Muscle layer of colon (tissue), 2 donors: ENCODE measurements at regions not wholly inside any gene's neighbourhood (a gene's known extent, or its start where the extent isn't known, plus 50 kb on each side); places are given as distances from the start of the nearest gene placed in this dataset.

Experiments
- H3K27ac ChIP-seq: one replicate; pipeline ENCODE4 v1.7.0; 2013; ENCODE audit warnings: low read depth, mild to moderate bottlenecking, low read length, moderate library complexity
- H3K27me3 ChIP-seq, 2 donors: one replicate each; pipeline ENCODE4 v1.7.0; 2013; ENCODE audit warnings: low read length in 2 of 2, mild to moderate bottlenecking in 2 of 2; ENCODE audit not compliant: insufficient read depth in 2 of 2, control insufficient read depth in 1 of 2
- H3K36me3 ChIP-seq: one replicate; pipeline ENCODE4 v1.7.0; 2013; ENCODE audit warnings: mild to moderate bottlenecking, low read length; ENCODE audit not compliant: insufficient read depth
- H3K4me1 ChIP-seq: one replicate; pipeline ENCODE4 v1.7.0; 2013; ENCODE audit warnings: mild to moderate bottlenecking, low read length; ENCODE audit not compliant: insufficient read depth
- H3K4me3 ChIP-seq, 2 donors: one replicate each; pipeline ENCODE4 v1.7.0; 2013; ENCODE audit warnings: low read length in 2 of 2, low read depth in 1 of 2, mild to moderate bottlenecking in 1 of 2, moderate library complexity in 1 of 2
- H3K9ac ChIP-seq: one replicate; pipeline ENCODE4 v1.7.0; 2013; ENCODE audit warnings: low read length
- H3K9me3 ChIP-seq: one replicate; pipeline ENCODE4 v1.7.0; 2013; ENCODE audit warnings: mild to moderate bottlenecking, low read length
- donor health status: abdominal sarcoma.
- donor health status: Adenocarcinoma of cecum.

GRCh38 chr1:182144646-182145030, 83.1 kb upstream of the ZNF648 start:
- Histone ChIP-seq H3K27ac (peak overlapping the region; percentile 76), H3K4me3 (no peak overlapping the region), H3K36me3 (no peaks in the 10 kb centered on the region), H3K4me1 (peaks cover 29% of the 10 kb centered on the region), H3K27me3 (no peaks in the 10 kb centered on the region), H3K9ac (no peak overlapping the region), H3K9me3 (no peaks in the 10 kb centered on the region)

GRCh38 chr1:182143825-182144645, 82.5 kb upstream of the ZNF648 start:
- H3K4me3 ChIP-seq, result peak overlapping the region in 1 of 2 donors; percentile 5

GRCh38 chr1:182143154-182143657, 81.7 kb upstream of the ZNF648 start:
- Histone ChIP-seq H3K4me3 (no peak overlapping the region), H3K9ac (peak overlapping the region; percentile 57), H3K27ac (peak overlapping the region; percentile 76), H3K36me3 (no peaks in the 10 kb centered on the region), H3K27me3 (no peaks in the 10 kb centered on the region), H3K4me1 (peaks cover 29% of the 10 kb centered on the region), H3K9me3 (no peaks in the 10 kb centered on the region)

More at GRCh38 chr1:182143825-182144645, 82.5 kb upstream of the ZNF648 start:
- Histone ChIP-seq H3K9ac (peak overlapping the region; percentile 57), H3K9me3 (no peaks in the 10 kb centered on the region), H3K4me1 (peaks cover 29% of the 10 kb centered on the region), H3K27me3 (no peaks in the 10 kb centered on the region), H3K36me3 (no peaks in the 10 kb centered on the region), H3K27ac (peak overlapping the region; percentile 76)

- H3K4me3 ChIP-seq, result no peak overlapping the region
- peaks cover 29% of the 10 kb centered on the region for H3K4me1 ChIP-seq
- no peaks in the 10 kb centered on the region for H3K9me3 ChIP-seq
- no peak overlapping the region for H3K27ac ChIP-seq
- no peak overlapping the region for H3K9ac ChIP-seq
- no peaks in the 10 kb centered on the region for H3K36me3 ChIP-seq
- H3K27me3 ChIP-seq, result no peaks in the 10 kb centered on the region
These were observed 81.1 kb upstream of the ZNF648 start for GRCh38 chr1:182142621-182143020.

- Histone ChIP-seq H3K27ac (no peak overlapping the region), H3K36me3 (no peaks in the 10 kb centered on the region), H3K4me3 (no peak overlapping the region), H3K9ac (no peak overlapping the region), H3K27me3 (no peaks in the 10 kb centered on the region), H3K4me1 (peaks cover 29% of the 10 kb centered on the region), H3K9me3 (no peaks in the 10 kb centered on the region)
These were observed 79.5 kb upstream of the ZNF648 start for GRCh38 chr1:182141040-182141439.

- H3K9me3 ChIP-seq, result no peaks in the 10 kb centered on the region
- H3K4me1 ChIP-seq, result peaks cover 17% of the 10 kb centered on the region
- no peaks in the 10 kb centered on the region for H3K27me3 ChIP-seq
- H3K9ac ChIP-seq, result no peak overlapping the region
- no peak overlapping the region for H3K27ac ChIP-seq
- no peaks in the 10 kb centered on the region for H3K36me3 ChIP-seq
- H3K4me3 ChIP-seq, result no peak overlapping the region
These were observed 78.0 kb upstream of the ZNF648 start for GRCh38 chr1:182139496-182139895.

GRCh38 chr1:182137546-182137945, 76.0 kb upstream of the ZNF648 start:
- Histone ChIP-seq H3K27ac (no peak overlapping the region), H3K36me3 (no peaks in the 10 kb centered on the region), H3K9ac (no peak overlapping the region), H3K27me3 (no peaks in the 10 kb centered on the region), H3K4me1 (no peaks in the 10 kb centered on the region), H3K4me3 (no peak overlapping the region), H3K9me3 (no peaks in the 10 kb centered on the region)

GRCh38 chr1:182135946-182136345, 74.4 kb upstream of the ZNF648 start:
- Histone ChIP-seq H3K27me3 (no peaks in the 10 kb centered on the region), H3K27ac (no peak overlapping the region), H3K9me3 (no peaks in the 10 kb centered on the region)

GRCh38 chr1:182134257-182134656, 72.7 kb upstream of the ZNF648 start:
- Histone ChIP-seq H3K36me3 (no peaks in the 10 kb centered on the region), H3K4me3 (no peak overlapping the region), H3K27ac (no peak overlapping the region), H3K9me3 (no peaks in the 10 kb centered on the region), H3K9ac (no peak overlapping the region), H3K27me3 (no peaks in the 10 kb centered on the region), H3K4me1 (no peaks in the 10 kb centered on the region)

More at GRCh38 chr1:182135946-182136345, 74.4 kb upstream of the ZNF648 start:
- Histone ChIP-seq H3K9ac (no peak overlapping the region), H3K4me3 (no peak overlapping the region), H3K4me1 (no peaks in the 10 kb centered on the region), H3K36me3 (no peaks in the 10 kb centered on the region)

GRCh38 chr1:182133181-182133580, 71.7 kb upstream of the ZNF648 start:
- Histone ChIP-seq H3K36me3 (no peaks in the 10 kb centered on the region), H3K9me3 (no peaks in the 10 kb centered on the region), H3K27me3 (no peaks in the 10 kb centered on the region)

GRCh38 chr1:182129398-182129797, 67.9 kb upstream of the ZNF648 start:
- Histone ChIP-seq H3K9me3 (no peaks in the 10 kb centered on the region), H3K27me3 (no peaks in the 10 kb centered on the region), H3K4me1 (no peaks in the 10 kb centered on the region), H3K4me3 (no peak overlapping the region), H3K36me3 (no peaks in the 10 kb centered on the region), H3K27ac (no peak overlapping the region), H3K9ac (no peak overlapping the region)

More at GRCh38 chr1:182133181-182133580, 71.7 kb upstream of the ZNF648 start:
- Histone ChIP-seq H3K4me3 (no peak overlapping the region), H3K9ac (no peak overlapping the region), H3K27ac (no peak overlapping the region), H3K4me1 (no peaks in the 10 kb centered on the region)

- no peaks in the 10 kb centered on the region for H3K9me3 ChIP-seq
- no peak overlapping the region for H3K27ac ChIP-seq
- no peaks in the 10 kb centered on the region for H3K27me3 ChIP-seq
- no peak overlapping the region for H3K9ac ChIP-seq
- H3K36me3 ChIP-seq, result no peaks in the 10 kb centered on the region
- no peaks in the 10 kb centered on the region for H3K4me1 ChIP-seq
- no peak overlapping the region for H3K4me3 ChIP-seq
These were observed 67.0 kb upstream of the ZNF648 start for GRCh38 chr1:182128502-182128901.
